HEK293T (cell line): ENCODE measurements at regions not wholly inside any gene's neighbourhood (a gene's known extent, or its start where the extent isn't known, plus 50 kb on each side); places are given as distances from the start of the nearest gene placed in this dataset.
"Not testable (repeated sequence)": the region's sequence is repeated elsewhere in the genome, so short reads cannot be mapped to it uniquely, and the experiment has no call there.

Experiments
- ARNT ChIP-seq: fragments of 450-650 bp; IDR thresholded peaks from 2 replicates; pipeline ENCODE4 v1.6.1; 2017; ENCODE audit warnings: mild to moderate bottlenecking
- BHLHE40 ChIP-seq: fragments of 450-650 bp; IDR thresholded peaks from 2 replicates; pipeline ENCODE4 v1.6.1; 2016; ENCODE audit warnings: mild to moderate bottlenecking, moderate library complexity, borderline replicate concordance
- ELF4 ChIP-seq: fragments of 450-650 bp; IDR thresholded peaks from 2 replicates; pipeline ENCODE4 v1.6.1; 2017; ENCODE audit warnings: antibody characterized with exemption
- FOXA1 ChIP-seq: fragments of 450-650 bp; IDR thresholded peaks from 2 replicates; pipeline ENCODE4 v1.6.1; 2016; ENCODE audit warnings: mild to moderate bottlenecking
- FOXK2 ChIP-seq: fragments of 450-650 bp; IDR thresholded peaks from 2 replicates; pipeline ENCODE4 v1.6.1; 2016; ENCODE audit warnings: mild to moderate bottlenecking
- FOXM1 ChIP-seq: fragments of 450-650 bp; IDR thresholded peaks from 2 replicates; pipeline ENCODE4 v1.6.1; 2017; ENCODE audit warnings: mild to moderate bottlenecking, borderline replicate concordance
- HDGF ChIP-seq: fragments of 450-650 bp; IDR thresholded peaks from 2 replicates; pipeline ENCODE4 v1.6.1; 2017; ENCODE audit warnings: antibody characterized with exemption, borderline replicate concordance
- LEF1 ChIP-seq: fragments of 450-650 bp; IDR thresholded peaks from 2 replicates; pipeline ENCODE4 v1.6.1; 2017; ENCODE audit warnings: mild to moderate bottlenecking, borderline replicate concordance
- NFRKB ChIP-seq: fragments of 450-650 bp; IDR thresholded peaks from 2 replicates; pipeline ENCODE4 v1.6.1; 2016; ENCODE audit warnings: mild to moderate bottlenecking, moderate library complexity
- SP1 ChIP-seq: fragments of 450-650 bp; IDR thresholded peaks from 2 replicates; pipeline ENCODE4 v1.6.1; 2017
- SUZ12 ChIP-seq: fragments of 450-650 bp; IDR thresholded peaks from 2 replicates; pipeline ENCODE4 v1.6.1; 2016; ENCODE audit warnings: mild to moderate bottlenecking
- TARDBP ChIP-seq: fragments of 450-650 bp; IDR thresholded peaks from 2 replicates; pipeline ENCODE4 v1.6.1; 2016
- ZNF384 ChIP-seq: fragments of 450-650 bp; IDR thresholded peaks from 2 replicates; pipeline ENCODE4 v1.6.1; 2016
- TF ChIP-seq, protein P1 (sequence below): fragments of 450-650 bp; IDR thresholded peaks from 2 replicates; pipeline ENCODE4 v1.6.1; 2016

- TF ChIP-seq BHLHE40, FOXM1, HDGF, ARNT, TARDBP, ELF4, FOXA1, SP1, FOXK2, NFRKB, ZNF384, LEF1, SUZ12: not testable (repeated sequence)
- TF ChIP-seq, protein P1, sequence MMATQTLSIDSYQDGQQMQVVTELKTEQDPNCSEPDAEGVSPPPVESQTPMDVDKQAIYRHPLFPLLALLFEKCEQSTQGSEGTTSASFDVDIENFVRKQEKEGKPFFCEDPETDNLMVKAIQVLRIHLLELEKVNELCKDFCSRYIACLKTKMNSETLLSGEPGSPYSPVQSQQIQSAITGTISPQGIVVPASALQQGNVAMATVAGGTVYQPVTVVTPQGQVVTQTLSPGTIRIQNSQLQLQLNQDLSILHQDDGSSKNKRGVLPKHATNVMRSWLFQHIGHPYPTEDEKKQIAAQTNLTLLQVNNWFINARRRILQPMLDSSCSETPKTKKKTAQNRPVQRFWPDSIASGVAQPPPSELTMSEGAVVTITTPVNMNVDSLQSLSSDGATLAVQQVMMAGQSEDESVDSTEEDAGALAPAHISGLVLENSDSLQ, result not testable (repeated sequence)
These were observed 62.8 kb upstream of the PCAT7 start for GRCh38 chr9:94492125-94492524.
